ENCODE measurements at regions not wholly inside any gene's neighbourhood (a gene's known extent, or its start where the extent isn't known, plus 50 kb on each side); places are given as distances from the start of the nearest gene placed in this dataset.
"Not testable (repeated sequence)": the region's sequence is repeated elsewhere in the genome, so short reads cannot be mapped to it uniquely, and the experiment has no call there.

DNA sequence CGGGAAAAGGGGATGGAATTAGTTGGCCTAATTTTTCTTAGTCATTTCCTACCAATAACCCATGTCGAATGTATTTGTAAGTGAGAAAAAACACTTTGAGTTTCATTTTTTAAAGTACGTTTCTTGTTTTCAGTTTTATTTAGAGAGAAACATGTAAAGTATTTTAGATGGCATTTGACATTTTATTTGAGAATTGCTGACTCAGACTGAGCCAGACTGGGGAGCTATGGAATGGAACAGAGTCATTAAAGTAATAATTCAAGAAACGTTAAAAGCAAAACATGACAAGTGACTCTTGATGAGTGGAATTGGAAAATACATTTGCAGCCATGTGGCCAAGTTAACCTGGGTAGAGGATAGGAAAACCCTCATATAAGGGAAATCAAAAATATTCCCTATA lies 286.1 kb upstream of the NPSR1 start:
- FAIRE-seq (no peak), DNase-seq (ENCODE audit: extremely low spot score, insufficient read length, low read depth) (no peak)

DNA sequence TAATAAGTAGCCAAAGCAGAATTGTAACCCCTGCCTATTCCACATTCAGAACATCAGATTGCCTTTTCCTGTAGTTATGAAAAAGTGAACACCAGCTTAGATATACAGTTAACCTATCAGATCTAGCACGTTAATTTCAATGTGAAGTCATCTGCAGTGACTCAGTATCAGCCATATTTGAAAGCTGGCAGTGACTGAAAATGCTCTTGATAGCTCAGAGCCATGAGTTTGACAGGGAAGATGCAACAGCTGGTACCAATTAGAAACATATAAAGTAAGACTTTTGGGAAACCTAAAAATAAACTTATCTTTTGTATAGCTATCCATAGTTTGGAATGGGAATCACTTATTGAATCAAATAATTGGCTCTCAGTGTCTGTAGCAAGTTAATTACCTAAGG lies 284.1 kb upstream of the NPSR1 start:
- FAIRE-seq (no peak), DNase-seq (ENCODE audit: extremely low spot score, insufficient read length, low read depth) (no peak)

DNA sequence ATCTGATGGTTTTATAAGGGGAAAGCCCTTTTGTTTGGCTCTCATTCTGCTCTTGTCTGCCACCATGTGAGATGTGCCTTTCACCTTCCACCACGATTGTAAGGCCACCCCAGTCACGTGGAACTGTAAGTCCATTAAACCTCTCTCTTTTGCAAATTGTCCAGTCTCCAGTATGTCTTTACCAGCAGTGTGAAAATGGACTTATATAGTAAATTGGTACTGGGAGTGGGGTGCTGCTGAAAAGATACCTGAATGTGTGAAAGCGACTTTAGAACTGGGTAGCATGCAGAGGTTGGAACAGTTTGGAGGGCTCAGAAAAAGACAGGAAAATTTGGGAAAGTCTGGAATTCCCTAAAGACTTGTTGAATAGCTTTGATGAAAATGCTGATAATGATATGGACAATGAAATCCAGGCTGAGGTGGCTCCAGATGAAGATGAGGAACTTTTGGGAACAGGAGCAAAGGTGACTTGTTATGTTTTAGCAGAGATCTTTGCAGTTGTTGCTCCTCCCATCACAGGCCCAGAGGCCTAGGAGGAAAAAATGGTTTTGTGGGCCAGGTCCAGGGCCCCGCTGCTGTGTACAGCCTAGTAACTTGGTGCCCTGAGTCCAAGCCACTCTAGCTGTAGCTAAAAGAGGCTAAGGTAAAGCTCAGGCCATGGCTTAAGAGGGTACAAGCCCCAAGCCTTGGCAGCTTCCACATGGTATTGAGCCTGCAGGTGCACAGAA lies 275.7 kb upstream of the NPSR1 start:
- FAIRE-seq (no peak), DNase-seq (ENCODE audit: extremely low spot score, insufficient read length, low read depth) (no peak)

DNA sequence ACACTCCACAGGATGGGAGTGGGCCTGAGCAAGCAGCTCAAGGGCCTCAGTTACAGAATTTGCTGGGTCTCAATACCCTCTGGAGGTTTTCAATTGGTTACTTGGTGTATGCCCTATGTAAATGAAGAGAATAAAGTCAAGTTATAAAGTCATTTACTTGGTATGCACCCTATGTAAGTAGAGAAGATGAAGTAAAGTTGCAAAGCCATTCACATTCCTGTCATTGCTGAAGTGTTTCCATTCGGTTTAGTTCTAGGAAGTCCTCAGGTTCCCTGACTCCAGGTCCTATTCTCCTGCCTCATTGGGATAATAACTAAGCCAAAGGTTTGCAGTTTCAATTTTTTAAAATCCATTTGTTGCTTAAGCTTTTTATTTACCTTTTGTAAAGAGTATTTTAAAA lies 272.6 kb upstream of the NPSR1 start:
- DNase-seq (ENCODE audit: extremely low spot score, insufficient read length, low read depth) (no peak), FAIRE-seq (no peak)

DNA sequence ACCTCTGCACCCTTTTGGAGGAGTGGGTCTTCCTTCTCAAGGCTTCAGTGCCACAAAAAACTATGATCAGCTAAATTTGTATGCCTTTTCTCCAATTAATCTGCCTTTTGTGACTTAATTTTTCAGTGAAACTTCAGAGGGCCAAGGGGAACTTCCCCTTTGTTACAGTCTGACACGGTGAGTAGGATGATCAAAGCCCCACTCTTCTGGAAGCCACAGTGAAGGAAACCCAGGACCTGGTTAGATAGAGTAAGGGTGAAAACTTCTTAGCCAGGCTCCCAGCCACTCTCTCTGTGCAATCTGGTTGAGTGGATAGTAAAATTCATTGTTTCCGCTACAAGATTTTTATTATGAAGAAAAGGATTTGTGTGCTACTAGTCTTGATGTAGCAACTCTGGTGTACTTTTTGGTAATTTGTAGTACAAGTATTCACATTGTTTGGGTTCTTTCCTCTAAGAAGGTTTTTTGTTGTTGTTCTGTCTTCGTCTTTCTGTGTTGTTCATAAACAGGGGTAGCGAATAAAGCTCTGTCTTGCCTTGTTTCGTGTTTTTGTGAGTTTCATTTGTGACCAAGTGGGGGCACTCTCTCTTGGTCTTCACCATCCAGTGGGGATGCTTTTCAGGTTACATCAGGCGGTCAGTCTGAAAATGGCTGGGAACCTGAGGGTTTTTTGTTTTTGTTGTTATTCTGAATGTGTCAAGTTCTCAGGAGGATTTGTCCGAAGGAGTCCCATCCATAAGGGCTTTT lies 268.5 kb upstream of the NPSR1 start:
- no peak for FAIRE-seq

DNA sequence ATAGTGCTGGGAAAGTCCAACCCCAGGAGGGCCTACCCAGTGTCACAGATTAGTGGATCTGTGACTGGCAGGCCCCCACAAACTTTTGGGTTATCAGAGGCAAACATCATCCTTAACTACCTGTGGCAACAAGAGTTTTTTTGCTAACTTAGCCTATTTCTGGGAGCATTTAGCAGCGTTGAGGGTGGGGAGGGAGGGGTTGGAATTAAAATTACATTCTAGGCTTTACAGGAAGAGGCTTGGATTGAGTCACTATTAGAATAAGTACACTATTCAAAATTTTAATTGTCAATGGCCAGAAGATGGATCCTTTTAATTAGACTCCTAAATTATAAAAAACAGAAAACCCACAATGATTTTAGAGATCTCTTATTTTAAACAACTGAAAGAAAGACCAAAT lies 267.9 kb upstream of the NPSR1 start:
- FAIRE-seq = no peak
- no peak for DNase-seq (ENCODE audit: extremely low spot score, insufficient read length, low read depth)

More for the DNA sequence above, 268.5 kb upstream of the NPSR1 start:
- no peak for DNase-seq (ENCODE audit: extremely low spot score, insufficient read length, low read depth)

DNA sequence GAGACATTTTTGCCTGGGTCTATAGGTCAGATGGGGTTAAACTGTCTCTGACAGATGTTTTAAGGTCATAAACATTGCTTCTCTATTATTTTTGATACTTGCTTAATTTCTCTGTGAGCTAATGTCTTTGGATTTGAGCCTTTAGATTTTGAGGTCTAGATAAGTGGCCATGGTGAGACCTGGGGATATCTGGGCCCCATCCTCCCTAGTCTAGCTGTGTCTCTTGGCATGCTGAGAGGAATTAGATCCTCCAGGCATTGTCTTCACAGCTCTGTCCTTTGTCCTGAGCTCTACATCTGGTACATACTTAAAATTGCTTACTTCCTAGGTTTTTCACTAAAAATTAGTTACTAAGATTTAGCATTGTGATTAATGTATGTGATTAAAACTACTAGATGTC lies 265.0 kb upstream of the NPSR1 start:
- DNase-seq (ENCODE audit: extremely low spot score, insufficient read length, low read depth) (no peak), FAIRE-seq (no peak)

DNA sequence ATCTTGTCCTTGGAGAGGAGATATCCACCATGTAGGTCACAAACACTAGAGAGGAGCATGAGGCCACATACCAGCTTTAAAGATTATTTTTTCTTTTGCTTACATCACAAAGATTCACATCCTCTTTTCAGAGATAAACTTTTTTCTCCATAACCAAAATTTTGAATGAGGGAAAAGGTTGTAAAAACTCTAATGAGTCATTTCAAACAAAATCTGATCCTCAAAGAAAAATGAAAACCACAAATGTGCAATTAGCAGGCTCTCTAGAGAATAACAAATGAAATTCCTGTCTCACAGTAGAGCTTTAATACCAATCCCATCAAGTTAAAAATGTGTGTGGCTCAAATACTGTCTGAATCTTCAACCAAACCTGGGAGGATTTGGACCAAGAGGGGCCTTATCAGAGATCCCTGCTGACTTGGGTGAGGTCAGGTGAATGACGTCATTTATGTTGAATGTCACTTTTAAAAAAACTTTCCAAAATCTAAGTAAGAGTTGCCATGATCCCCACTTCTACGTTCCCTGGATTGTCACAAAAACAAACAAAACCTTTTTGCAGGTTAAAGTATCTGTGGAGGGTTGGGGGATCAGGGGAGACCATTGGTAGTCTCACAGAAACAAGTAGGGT lies 261.5 kb upstream of the NPSR1 start:
- FAIRE-seq (no peak), DNase-seq (ENCODE audit: extremely low spot score, insufficient read length, low read depth) (no peak)

DNA sequence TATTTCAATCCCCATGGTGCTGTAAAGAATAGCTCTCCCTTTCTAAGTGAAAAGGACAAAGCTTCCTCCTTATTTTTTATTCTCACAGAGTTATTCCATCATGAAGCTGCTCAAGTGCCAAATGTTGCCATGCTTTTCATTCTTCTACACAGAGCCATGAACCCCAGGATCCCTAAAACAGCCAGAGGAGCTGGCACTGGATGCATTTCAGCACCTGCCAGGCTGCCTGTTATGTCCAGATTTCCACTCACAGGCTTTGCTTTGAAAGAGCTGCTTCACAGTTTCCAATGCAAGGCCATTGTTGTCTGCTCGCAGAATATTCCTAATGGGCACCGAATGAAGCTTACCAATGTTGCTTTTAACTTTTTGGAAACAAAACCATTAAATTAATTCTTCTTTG lies 256.2 kb upstream of the NPSR1 start:
- DNase-seq (ENCODE audit: extremely low spot score, insufficient read length, low read depth) (no peak), FAIRE-seq (no peak)

DNA sequence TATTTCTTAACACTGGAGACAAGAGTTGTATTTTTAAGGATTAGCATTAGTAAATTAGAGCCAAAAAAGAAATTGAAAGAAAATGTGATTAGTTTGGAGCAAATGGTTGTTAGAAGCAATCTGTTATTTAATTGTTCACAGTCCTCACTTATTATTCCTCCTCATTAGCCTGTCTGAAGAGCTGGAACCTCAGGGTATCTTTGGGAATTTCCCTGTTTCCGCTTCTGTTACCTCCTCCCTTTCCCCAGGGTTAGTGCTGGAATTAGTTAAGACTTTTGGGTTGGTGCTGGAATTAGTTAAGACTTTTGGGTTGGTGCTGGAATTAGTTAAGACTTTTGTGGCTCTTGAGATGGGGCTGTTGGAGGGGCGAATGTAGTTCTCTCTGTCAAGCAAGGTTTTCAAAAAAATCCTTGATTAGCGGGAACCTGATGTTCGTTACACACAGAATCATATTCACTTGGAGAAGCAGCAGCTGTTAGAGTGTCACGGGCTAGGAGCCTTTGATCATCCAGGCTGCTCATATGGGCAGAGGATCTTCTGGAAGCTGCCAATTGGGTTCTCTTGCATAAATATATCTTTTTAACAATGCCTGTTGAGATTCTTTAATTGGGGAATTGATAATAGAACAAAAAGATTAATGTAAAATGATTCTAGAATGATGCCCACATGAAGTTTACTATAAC lies 251.0 kb upstream of the NPSR1 start:
- no peak for DNase-seq (ENCODE audit: extremely low spot score, insufficient read length, low read depth)

DNA sequence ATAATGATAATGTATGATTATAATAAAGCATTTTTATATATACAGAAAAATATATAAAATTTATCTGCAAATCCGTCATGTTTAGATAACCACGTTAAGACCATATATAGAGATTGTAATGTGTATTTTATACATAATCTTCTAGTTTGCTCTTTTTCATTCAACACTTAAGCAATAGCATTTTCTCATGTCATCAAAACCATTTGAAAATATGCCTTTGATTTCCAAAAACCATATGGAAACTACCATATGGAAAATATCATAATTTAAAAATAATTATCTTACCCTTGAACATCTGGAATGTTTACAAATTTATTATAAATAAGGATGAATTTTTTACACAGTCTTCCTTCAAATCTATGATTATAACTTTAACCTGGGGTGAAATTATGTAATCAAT lies 250.4 kb upstream of the NPSR1 start:
- FAIRE-seq = no peak
- no peak for DNase-seq (ENCODE audit: extremely low spot score, insufficient read length, low read depth)

More for the DNA sequence above, 251.0 kb upstream of the NPSR1 start:
- no peak for FAIRE-seq

DNA sequence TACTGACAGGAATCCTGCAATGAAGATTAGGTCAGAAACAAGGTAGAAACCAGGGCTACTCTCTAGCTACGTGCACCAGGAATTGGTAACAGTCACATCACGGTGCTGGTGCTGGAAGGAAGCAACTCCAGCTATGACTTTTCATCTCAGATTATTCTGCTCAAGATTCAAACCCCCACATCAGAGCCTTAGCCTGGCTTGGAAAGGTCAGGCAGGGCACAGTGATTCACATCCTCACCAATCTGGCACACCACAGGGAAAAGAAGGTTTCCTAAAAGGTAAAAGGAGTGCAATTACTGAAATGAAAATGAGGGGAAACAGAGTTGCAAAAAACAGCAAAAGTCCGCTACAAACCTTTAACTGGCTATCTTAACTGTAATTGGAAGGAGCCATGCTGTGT lies 240.2 kb upstream of the NPSR1 start:
- DNase-seq (ENCODE audit: extremely low spot score, insufficient read length, low read depth) (no peak), FAIRE-seq (no peak)

DNA sequence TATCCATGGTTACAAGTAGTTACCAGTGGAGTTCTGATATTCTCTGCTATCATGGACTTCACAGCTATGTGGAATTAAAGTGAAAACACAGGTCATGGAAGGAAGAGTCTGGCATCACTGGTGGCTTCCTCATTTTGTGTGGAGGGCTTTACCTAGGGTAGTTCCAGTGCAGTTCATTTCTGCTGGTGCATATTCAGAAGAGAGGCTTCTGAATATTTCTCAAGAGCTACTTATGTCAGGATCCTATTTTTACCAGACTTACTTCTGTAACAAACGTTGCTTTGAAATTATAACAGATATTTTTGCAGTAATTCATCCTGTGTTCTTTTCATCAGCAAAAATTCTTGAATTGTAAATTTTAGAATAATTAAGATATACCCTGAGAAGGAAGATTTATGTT lies 236.5 kb upstream of the NPSR1 start:
- FAIRE-seq (no peak), DNase-seq (ENCODE audit: extremely low spot score, insufficient read length, low read depth) (no peak)

DNA sequence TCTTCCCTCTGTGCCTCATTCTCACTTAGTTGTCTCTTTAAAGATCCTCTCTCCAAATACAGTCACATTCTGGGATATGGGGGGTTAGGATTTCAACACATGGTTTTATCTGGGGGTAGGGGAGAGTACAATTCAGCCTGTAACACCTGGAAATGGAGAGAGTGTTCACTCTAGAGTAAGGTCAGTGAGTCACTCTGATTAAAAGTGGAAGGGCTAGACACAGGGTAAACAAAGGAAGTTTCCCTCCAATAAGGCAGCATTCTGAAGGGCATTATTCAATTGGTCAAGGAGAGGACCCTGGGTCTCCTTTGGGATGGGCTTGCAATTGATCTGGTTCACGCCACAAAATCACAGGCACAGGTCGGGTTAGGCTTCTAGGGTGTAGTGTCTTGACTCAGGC lies 232.8 kb upstream of the NPSR1 start:
- DNase-seq (ENCODE audit: extremely low spot score, insufficient read length, low read depth) (no peak), FAIRE-seq (no peak)

DNA sequence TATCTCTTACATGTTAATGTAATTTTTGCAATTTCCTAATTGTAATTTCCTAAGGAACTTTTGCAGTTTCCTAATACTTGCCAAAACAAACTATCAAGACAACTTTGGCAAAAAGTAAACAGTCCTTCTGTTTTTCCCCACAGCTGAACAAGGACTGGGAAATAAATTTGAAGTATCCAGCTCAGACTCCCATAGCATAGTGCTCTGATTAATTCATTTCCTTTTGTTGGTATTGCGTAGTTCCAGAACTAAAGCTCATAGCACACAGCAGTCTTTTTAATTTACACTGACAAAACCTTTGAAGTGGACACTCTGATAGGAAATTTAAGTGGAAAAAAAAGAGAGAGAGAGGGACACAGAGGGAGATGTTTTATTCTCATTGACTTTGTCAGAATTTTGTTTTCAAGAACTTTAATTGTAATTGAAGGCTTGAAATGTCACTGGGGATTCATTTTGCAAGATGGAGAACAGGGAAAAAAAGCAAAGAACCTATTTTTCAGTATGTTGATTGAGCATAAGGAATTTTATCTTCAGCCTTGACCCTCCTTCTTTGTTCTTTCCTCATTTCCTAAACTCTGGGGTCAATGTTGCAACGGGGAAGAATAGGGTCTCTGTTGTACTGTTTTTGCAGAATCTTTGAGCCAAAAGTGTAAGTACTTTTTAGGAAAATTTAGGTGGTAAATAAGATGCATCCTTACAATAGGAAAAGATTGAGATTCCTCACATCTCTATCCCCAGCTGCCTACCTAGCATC lies 232.2 kb upstream of the NPSR1 start:
- FAIRE-seq (no peak), DNase-seq (ENCODE audit: extremely low spot score, insufficient read length, low read depth) (no peak)

DNA sequence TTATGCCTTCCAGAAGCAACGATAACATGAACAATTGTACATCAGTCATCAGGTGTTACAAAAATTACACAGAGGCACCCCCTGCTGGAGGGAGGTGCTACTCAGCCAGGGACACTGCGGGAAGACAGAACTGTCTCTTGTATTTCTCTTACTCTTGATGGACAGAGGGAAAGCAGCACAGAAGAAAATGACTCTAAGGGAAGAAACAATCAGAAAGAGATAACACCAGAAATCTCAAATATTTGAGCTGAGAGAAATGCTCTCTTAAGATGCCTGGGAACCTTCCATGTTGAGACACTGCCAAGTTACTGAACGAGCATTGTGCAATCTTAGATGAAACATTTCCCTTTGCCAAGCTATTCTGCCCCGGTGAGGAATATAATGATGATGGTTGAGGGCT lies 227.6 kb upstream of the NPSR1 start:
- FAIRE-seq (no peak), DNase-seq (ENCODE audit: extremely low spot score, insufficient read length, low read depth) (no peak)

DNA sequence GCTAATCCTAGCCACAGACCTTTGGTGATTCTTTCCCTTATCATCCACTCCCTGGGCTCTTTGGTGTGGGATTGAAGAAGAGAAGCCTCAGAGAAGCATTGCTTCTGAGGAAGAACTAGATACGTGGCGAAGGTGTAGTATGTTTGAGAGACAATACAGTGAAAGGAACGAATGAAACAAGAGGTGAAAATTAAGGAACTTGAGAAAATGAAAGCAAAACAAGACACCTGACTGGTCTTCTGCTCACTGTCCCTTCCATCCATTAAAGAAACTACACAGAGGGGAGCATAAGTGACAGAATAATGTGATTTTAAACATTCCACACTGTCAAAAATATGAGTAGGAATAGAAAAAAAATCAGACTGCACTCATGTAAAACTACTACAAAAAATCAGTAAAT lies 219.6 kb upstream of the NPSR1 start:
- no peak for FAIRE-seq
- no peak for DNase-seq (ENCODE audit: extremely low spot score, insufficient read length, low read depth)

DNA sequence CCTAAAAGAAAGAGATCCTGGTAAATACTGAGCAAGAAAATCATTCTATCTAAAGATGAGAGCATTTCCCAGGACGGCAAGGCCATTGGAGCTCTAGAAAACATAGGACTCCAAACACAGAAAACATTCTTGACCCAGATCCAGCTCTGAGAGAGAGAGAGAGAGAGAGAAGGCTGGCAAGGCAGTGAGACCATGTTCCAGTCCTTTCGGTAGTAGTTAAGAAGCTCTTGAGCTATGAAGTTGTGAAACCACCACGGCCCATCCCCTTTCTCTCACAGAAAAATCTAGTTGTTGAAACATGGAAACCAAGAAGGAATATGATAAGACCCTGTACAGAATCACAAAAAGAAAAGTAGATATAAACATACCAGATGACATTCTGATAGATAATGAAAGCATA lies 212.4 kb upstream of the NPSR1 start:
- no peak for DNase-seq (ENCODE audit: extremely low spot score, insufficient read length, low read depth)
- FAIRE-seq = no peak

DNA sequence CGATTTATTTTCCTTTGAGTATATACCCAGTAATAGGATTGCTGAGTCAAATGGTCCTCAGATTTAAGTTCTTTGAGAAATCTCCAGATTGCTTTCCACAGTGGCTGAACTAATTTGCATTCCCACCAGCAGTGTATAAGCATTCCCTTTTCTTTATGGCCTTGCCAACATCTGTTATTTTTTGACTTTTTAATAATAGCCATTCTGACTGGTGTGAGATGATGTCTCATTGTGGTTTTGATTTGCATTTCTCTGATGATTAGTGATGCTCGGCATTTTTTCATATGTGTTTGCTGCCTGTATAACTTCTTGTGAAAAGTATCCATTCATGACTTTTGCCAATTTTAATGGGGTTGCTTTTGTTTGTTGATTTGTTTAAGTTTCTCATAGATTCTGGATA lies 209.5 kb upstream of the NPSR1 start:
- not testable (repeated sequence) for FAIRE-seq

DNA sequence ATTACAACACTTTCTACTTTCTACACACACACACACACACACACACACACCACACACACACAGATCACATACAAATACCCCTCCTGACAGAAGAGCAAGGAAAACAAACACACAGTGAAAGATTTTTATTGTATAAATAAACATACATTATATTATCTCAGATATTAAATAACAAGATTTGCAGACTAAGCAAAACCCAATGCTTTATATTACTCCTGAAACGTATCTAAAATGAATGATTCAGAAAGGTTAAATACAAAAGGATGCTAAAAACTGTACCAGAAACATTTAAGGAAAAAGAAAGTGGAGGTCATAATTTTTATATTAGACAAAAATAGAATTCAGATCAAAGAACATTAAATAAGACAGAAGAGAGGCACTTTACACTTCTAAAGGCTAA lies 208.3 kb upstream of the NPSR1 start:
- DNase-seq (ENCODE audit: extremely low spot score, insufficient read length, low read depth) (no peak), FAIRE-seq (no peak)

More for the DNA sequence above, 209.5 kb upstream of the NPSR1 start:
- not testable (repeated sequence) for DNase-seq (ENCODE audit: extremely low spot score, insufficient read length, low read depth)
